DMS153 treated with DMSO at 0.1 percent for 48 hours (cell line): ENCODE measurements at regions not wholly inside any gene's neighbourhood (a gene's known extent, or its start where the extent isn't known, plus 50 kb on each side); places are given as distances from the start of the nearest gene placed in this dataset.
"Not testable (repeated sequence)": the region's sequence is repeated elsewhere in the genome, so short reads cannot be mapped to it uniquely, and the experiment has no call there.

Experiments used
- DNase-seq: peaks from one replicate; lab custom pipeline; 2025; ENCODE audit not compliant: unreplicated experiment; lab: John Stamatoyannopoulos, UW

- DNase-seq: no peak
Observed at GRCh38 chr12:73186272-73186671, 914.1 kb downstream of the TRHDE start.

GRCh38 chr12:73187765-73188164, 915.6 kb downstream of the TRHDE start:
- no peak for DNase-seq

- DNase-seq: no peak
Observed at GRCh38 chr12:73210548-73211204, 938.5 kb downstream of the TRHDE start.

DNA sequence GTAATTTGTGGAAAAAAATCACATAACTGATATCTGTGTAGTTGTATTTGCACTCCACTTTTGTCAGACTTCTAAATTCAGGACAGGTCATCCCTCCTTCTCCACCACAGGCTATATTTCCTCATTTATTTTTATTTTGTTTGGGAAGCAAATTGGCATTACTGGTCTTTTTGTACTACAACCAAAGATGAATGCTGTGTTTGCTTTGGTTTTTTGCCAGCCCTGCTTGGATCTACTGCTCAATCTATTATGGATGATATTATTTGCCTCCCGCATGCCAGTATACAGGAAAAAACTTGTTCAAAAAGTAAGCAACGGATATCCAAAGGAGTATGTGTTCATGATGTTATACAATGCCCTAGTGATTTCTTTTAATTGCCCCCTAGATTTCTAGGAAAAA, 948.8 kb downstream of the TRHDE start:
- peak; percentile 32 for DNase-seq

DNA sequence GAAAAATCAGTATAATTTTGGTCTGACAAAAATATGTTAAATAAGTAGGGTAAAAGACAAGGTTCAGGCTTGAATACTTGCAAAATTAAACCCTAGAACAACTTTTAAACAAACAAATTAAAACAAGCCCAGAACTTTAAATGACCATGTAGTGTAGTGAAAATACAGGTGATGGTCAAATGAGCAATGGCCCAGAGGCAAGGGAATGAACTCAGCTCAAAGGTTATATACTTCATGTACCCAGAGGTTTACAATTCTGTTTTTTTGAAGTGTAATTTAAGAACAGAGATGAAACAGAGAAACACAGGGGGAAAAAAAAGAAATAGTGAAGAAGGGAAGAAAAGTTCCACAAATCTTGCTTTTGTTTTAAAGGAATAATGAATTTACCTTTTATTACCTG, 949.2 kb downstream of the TRHDE start:
- no peak for DNase-seq

DNA sequence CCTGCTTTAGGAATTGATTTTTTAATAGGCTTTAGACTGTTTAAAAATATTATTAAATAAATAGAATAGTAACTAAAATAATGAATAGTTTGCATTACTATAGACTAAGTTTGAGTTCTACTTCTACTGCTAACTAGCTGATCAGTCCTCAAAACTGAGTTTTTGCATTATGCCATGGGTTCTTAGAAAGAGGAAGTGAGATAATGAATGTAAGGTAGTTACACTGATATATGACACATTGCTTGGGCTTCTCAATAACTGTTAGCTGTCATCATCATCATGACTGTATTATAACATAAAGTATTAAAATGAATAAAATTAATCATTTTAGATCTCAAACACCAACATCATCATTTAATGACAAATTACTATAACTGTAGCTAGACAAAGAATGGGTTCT, 949.7 kb downstream of the TRHDE start:
- DNase-seq: no peak

DNA sequence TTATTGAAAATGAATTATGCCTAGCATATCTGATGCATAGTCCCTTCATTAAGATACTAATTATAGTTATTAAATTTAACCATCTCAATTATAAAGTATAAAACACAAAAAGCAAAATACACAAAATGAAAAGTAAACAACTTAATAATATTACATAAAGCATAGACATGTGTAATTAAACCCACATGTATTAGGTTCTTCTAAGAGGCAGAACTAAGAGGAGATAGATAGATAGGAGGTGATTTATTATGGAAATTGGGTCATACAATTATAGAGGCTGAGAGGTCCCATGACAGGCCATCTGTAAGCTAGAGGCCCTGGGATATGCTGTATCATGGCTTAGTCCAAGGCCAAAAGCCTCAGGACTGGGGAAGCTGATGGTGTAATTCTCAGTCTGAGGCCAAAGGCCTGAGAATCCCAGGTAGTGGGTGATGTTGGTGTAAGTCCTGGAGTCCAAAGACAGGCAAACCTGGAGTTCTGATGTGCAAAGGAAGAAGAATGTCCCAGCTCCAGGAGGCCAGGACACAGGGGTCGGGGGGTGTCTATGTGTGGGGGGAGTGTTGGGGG, 953.3 kb downstream of the TRHDE start:
- DNase-seq: no peak

DNA sequence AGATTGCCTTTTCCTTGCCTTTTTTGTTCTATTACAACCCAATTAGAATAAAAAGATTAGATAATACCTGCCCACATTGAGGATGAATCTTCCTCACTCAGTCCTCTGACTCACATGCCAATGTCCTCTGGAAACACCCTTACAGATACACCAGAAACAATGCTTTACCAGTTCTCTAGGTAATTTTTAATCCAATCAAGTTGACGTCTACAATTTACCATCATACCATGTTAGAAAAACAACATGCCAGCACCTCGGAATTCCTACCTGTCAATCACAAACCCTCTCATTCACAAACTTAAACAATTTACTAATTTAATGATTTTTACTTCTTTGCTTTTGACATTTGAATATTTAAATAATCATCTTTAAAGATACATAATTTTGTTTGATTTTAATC, 953.8 kb downstream of the TRHDE start:
- DNase-seq: no peak

DNA sequence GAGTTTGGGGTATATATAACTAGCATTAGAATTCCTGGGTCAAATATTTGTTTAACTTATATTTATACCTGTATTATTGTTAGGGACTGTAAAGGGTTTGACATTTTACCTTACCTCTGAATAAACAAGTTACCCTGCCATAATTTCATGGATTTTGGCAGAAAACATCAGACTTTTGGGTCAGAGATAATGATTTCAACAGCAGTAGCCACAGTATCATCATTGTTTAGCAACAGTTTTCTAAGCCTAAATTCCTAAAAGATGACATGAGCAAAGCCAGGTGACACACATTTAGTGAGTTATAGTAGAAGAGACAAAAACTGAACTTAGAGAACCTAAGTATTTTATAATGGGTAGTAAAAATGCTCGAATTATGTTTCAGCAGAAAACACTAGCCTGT, 954.4 kb downstream of the TRHDE start:
- no peak for DNase-seq

GRCh38 chr12:73228828-73229227, 956.7 kb downstream of the TRHDE start:
- DNase-seq: not testable (repeated sequence)

- no peak for DNase-seq
Observed at GRCh38 chr12:73235387-73235786, 963.2 kb downstream of the TRHDE start.

DNA sequence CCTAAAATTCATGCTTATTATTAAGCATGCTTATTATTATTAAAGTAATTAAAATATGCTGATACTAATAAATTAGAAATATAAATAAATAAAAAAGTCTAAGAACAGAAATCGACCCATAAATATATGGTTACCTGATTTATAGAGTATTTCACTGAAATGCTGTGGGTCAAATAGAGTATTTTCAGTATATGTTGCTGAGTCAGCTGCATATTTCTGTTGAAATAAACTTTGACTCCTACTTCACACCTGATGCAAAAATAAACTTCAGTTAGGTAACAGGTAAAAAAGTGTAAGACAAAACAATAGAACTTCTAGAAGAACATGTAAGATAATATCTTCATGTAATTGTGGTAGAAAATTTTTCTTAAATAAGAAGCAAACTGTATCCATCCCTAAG, 967.9 kb downstream of the TRHDE start:
- no peak for DNase-seq

DNA sequence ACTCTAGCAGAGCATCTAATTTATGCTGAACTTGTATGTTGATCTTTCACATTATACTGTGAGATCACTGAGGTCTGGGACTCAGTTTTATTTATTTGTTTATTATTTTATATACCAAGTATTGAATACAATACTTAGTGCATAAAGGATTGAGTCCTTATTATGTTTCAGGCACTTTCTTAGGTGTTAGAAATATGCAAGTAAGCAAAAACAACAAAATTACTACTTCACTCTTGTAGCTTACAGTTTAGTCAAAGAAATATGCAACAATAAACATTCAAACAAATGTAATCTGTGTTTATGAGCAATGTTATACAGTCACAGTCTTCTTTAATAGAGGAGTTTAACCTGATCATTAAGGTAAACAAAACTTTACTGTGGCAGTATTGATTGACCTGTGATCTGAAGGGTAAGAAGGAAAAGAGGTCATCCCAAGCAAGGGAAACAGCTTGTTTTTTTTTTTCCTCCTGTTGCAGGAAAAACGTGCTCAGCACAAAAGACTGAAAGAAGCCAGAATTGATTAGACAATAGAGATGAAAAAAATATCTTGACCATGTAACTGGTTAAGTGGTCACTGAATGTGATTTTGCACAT, 990.7 kb downstream of the TRHDE start:
- no peak for DNase-seq

GRCh38 chr12:73266206-73266605, 994.0 kb downstream of the TRHDE start:
- DNase-seq: no peak

- DNase-seq: no peak
Observed at GRCh38 chr12:73274976-73275375, 1002.8 kb downstream of the TRHDE start.

- DNase-seq: peak; percentile 18
Observed at GRCh38 chr12:73277971-73278370, 1005.8 kb downstream of the TRHDE start.

GRCh38 chr12:73301530-73301929, 1029.4 kb downstream of the TRHDE start:
- no peak for DNase-seq

DNA sequence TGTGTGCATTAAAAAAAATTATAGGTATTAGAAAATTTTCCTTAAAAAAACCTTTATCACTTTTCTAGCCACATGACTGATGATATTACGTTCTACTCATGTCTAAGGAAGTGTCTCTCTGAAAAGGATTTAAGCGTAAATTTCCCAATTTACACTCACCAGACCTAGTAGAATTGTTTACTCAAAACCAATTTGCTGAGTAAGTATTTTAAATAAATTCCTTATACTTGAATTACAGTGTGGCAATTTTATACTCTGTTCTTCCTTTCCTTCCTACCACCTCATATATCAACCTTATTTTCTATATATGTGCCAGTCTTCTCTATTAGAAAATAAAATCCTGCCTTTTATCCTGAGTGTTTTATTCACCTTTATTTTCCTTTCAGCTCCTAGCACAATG, 1035.1 kb downstream of the TRHDE start:
- DNase-seq: no peak

GRCh38 chr12:73308079-73308478, 1035.9 kb downstream of the TRHDE start:
- no peak for DNase-seq

GRCh38 chr12:73308747-73309146, 1036.6 kb downstream of the TRHDE start:
- no peak for DNase-seq

DNA sequence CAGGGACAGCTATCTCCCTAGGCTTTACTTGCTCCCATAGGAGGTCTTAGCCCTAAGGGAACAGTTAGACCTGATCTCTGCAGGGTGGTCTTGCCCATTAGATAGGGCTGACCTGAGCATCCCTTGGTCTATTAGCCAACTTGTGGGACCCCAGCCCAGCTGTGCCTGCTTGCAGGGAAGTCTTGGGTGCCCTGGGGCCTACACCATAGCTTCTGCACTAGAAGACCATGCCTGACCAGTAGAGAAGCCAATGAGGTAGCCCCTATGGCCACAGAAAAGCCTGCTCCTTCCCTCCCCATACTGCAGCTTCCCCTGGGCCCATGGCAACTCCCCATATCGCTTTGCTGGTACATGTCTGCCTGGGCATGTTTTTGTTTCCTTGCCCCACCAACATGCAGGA, 1049.1 kb downstream of the TRHDE start:
- DNase-seq: no peak

GRCh38 chr12:73321776-73322175, 1049.6 kb downstream of the TRHDE start:
- no peak for DNase-seq
